AG10803 (cell line): ENCODE measurements at regions not wholly inside any gene's neighbourhood (a gene's known extent, or its start where the extent isn't known, plus 50 kb on each side); places are given as distances from the start of the nearest gene placed in this dataset.
"Not testable (repeated sequence)": the region's sequence is repeated elsewhere in the genome, so short reads cannot be mapped to it uniquely, and the experiment has no call there.

ENCODE experiments used
- DNase-seq: peaks from one replicate; pipeline ENCODE4 v3.0.0; 2010; ENCODE audit warnings: low read depth
- H3K4me3 ChIP-seq: 2 replicates; pipeline ENCODE4 v1.5.1; 2011; ENCODE audit warnings: mild to moderate bottlenecking, low read length, control low read depth
- CTCF ChIP-seq: conservative IDR thresholded peaks from 2 replicates; pipeline ENCODE4 v1.5.1; 2011; ENCODE audit warnings: mild to moderate bottlenecking, low read length, control low read depth, inconsistent platforms

DNA sequence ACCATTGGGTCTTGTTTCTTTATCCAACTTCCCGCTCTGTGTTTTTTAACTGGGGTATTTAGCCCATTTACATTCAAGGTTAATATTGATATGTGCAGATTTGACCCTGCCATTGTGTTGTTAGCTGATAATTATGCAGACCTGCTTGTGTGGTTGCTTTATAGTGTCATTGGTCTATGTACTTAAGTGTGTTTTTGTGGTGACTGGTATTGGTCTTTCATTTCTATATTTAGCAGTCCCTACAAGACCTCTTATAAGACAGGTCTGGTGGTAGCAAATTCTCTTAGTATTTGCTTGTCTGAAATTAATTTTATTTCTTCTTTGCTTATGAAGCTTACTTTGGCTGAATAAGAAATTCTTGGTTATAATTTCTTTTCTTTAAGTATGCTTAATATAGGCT, 698.1 kb downstream of the DTWD2 start:
- H3K4me3 ChIP-seq = no peak overlapping the region
- no peak for DNase-seq
- TF ChIP-seq CTCF = no peak

- DNase-seq = not testable (repeated sequence)
Measured at GRCh38 chr5:118284230-118284629, 704.1 kb downstream of the DTWD2 start.

DNA sequence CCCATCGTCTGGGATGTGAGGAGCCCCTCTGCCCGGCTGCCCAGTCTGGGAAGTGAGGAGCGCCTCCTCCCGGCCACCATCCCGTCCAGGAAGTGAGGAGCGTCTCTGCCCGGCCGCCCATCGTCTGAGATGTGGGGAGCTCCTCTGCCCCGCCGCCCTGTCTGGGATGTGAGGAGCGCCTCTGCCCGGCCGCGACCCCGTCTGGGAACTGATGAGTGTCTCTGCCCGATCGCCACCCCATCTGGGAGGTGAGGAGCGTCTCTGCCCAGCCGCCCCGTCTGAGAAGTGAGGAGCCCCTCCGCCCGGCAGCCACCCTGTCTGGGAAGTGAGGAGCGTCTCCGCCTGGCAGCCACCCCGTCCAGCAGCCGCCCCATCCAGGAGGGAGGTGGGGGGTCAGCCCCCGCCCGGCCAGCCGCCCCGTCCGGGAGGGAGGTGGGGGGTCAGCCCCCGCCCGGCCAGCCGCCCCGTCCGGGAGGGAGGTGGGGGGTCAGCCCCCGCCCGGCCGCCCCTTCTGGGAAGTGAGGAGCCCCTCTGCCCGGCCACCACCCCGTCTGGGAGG, 705.8 kb downstream of the DTWD2 start:
- H3K4me3 ChIP-seq, DNase-seq: not testable (repeated sequence)

More at GRCh38 chr5:118284230-118284629, 704.1 kb downstream of the DTWD2 start:
- H3K4me3 ChIP-seq = not testable (repeated sequence)

DNA sequence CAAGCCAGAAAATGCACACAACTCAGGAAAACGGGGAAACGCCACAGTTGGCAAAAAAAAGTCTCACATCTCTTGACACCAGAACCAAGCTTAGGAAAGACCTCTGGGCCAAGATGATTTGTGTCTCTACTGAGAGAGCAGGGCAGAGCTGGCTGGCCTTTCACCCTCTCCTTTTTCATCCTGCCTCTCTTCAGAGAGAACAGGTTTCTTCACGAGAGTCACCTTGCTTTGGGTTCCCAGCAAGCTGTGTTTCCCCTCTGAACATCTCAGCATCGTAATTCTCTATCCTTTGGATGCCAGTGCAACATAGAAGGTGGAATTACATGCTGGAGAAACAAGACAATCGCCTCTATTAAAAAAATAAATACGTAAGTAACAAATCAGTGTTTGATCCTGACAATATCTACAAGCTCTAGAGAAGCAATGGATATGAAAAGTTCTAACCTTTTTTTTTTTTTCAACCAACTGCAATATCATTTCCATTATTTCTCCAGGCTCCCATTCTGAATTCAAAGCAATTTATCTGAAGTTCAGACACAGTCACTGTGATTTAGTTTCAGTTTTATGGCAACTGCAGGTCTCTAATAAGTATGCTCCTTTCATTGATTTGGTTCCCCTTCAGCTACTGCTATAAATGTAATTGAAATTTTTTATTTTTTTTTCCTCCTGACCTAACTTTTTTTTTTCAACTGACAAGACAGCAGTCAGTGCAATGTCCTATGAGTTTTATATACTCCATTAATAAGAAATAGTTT, 708.6 kb downstream of the DTWD2 start:
- TF ChIP-seq CTCF = no peak
- no peak for DNase-seq
- H3K4me3 ChIP-seq = no peak overlapping the region

DNA sequence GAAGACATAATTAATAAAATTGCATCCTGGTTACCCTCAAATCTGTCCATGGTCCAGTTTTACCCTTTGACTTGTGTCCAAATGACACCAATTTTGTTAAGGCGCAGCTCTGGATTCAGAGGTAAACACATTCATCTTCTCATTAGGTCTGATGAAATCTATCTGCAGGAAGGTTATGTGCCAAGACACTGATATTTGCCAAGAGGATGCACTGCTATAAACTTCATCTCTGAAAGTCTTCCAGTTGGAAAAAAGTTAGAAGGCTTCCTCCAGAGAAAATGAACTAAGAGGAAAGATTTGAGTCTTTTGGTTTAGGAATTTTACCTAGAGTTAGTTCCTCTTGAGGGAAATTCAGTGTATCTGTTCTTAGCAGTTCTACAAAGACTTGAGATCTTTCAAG, 717.8 kb downstream of the DTWD2 start:
- TF ChIP-seq CTCF = no peak
- DNase-seq = no peak
- H3K4me3 ChIP-seq = no peak overlapping the region

GRCh38 chr5:118258223-118258622, 730.1 kb downstream of the DTWD2 start:
- DNase-seq = no peak
- H3K4me3 ChIP-seq = no peak overlapping the region
- TF ChIP-seq CTCF = no peak

DNA sequence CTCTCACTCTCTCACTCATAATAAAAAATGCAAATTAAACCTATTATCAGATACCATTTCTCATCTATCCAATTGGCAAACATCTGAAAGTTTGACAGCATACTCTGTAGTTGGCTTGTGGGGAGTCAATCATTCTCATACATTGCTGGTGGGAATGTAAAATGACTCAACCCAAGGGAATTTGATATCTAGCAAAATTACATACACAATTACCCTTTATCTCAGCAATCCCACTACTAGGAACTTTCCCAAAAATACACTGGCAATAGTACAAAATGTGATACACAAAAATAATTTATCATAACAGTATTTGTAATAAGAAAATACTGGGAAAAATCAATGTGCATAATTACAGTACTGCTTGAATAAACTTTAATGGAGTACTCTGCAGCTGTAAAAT, 731.3 kb downstream of the DTWD2 start:
- no peak for TF ChIP-seq CTCF
- H3K4me3 ChIP-seq = no peak overlapping the region
- no peak for DNase-seq

- H3K4me3 ChIP-seq = no peak overlapping the region
- no peak for DNase-seq
- no peak for TF ChIP-seq CTCF
Measured at GRCh38 chr5:118253225-118254061, 734.9 kb downstream of the DTWD2 start.
